Keratinocyte (primary cell): ENCODE measurements at regions not wholly inside any gene's neighbourhood (a gene's known extent, or its start where the extent isn't known, plus 50 kb on each side); places are given as distances from the start of the nearest gene placed in this dataset.

Experiments
- CTCF ChIP-seq, 3 experiments: IDR thresholded peaks in 1 of 3; conservative IDR thresholded peaks in 1 of 3; optimal IDR thresholded peaks in 1 of 3; 2 replicates in 2 of 3; 3 replicates in 1 of 3; pipeline versions ENCODE3 to v1.5.1; 2011; ENCODE audit warnings: low read length in 3 of 3, mild to moderate bottlenecking in 3 of 3, moderate library complexity in 2 of 3, control low read depth in 1 of 3, inconsistent platforms in 1 of 3; ENCODE audit not compliant: insufficient read depth in 2 of 3; ENCODE audit errors: extremely low read depth in 1 of 3
- EZH2 ChIP-seq: IDR thresholded peaks from one replicate; pipeline ENCODE4 v1.6.1; 2012; ENCODE audit warnings: inconsistent platforms, mild to moderate bottlenecking, low read length, moderate library complexity

- TF ChIP-seq CTCF (optimal IDR thresholded peaks at IDR 0.05 in 1 of 3, IDR thresholded peaks at IDR 0.05 in 1 of 3, conservative IDR thresholded peaks at IDR 0.05 in 1 of 3; ENCODE audit: extremely low read depth in 1 of 3, insufficient read depth in 2 of 3, low read length in 3 of 3) (no peak), EZH2 (no peak)
Measured at GRCh38 chr11:39037611-39038010, 2421.8 kb downstream of the LRRC4C start.
